GM23338 (cell line): ENCODE measurements at regions not wholly inside any gene's neighbourhood (a gene's known extent, or its start where the extent isn't known, plus 50 kb on each side); places are given as distances from the start of the nearest gene placed in this dataset.

ENCODE experiments used
- ATAC-seq: fragments of 200-7000 bp; cut with Tn5 transposase; 3 replicates; pipeline ENCODE4 v1.9.1; 2020
- DNase-seq: peaks from one replicate; pipeline ENCODE4 v3.0.0-alpha.2; 2015; ENCODE audit warnings: low spot score
- H2AFZ ChIP-seq: fragments of 200-600 bp; sonication (generic); 2 replicates; pipeline ENCODE4 v1.8.0; 2016; ENCODE audit warnings: antibody characterized with exemption, mild to moderate bottlenecking, moderate library complexity
- H3F3A ChIP-seq: fragments of 200-600 bp; sonication (generic); replicated peaks from 2 replicates; pipeline ENCODE4 v1.8.0; 2017; ENCODE audit warnings: antibody characterized with exemption, mixed run types, low read depth
- H3K27ac ChIP-seq: fragments of 200-600 bp; sonication (generic); 2 replicates; pipeline ENCODE4 v1.6.1; 2016; ENCODE audit warnings: low read depth
- H3K27me3 ChIP-seq: fragments of 200-600 bp; sonication (generic); 2 replicates; pipeline ENCODE4 v1.8.0; 2016; ENCODE audit warnings: mild to moderate bottlenecking, mixed run types, moderate library complexity; ENCODE audit not compliant: insufficient read depth
- H3K36me3 ChIP-seq: fragments of 200-600 bp; sonication (generic); 2 replicates; pipeline ENCODE4 v1.8.0; 2016; ENCODE audit warnings: mild to moderate bottlenecking; ENCODE audit not compliant: insufficient read depth
- H3K4me1 ChIP-seq: fragments of 200-600 bp; sonication (generic); 2 replicates; pipeline ENCODE4 v1.8.0; 2016; ENCODE audit warnings: mild to moderate bottlenecking, moderate library complexity; ENCODE audit not compliant: insufficient read depth
- H3K4me2 ChIP-seq: fragments of 200-600 bp; sonication (generic); 2 replicates; pipeline ENCODE4 v1.7.1; 2017; ENCODE audit warnings: mixed run types
- H3K4me3 ChIP-seq: fragments of 200-600 bp; sonication (generic); 2 replicates; pipeline ENCODE4 v1.6.1; 2016; ENCODE audit warnings: mixed run types
- H3K79me2 ChIP-seq: fragments of 200-600 bp; sonication (generic); replicated peaks from 2 replicates; pipeline ENCODE4 v1.8.0; 2017; ENCODE audit warnings: mild to moderate bottlenecking; ENCODE audit not compliant: insufficient read depth
- H3K9me2 ChIP-seq: fragments of 200-600 bp; sonication (generic); 2 replicates; pipeline ENCODE4 v1.8.0; 2017; ENCODE audit not compliant: insufficient read depth
- H4K20me1 ChIP-seq: fragments of 200-600 bp; sonication (generic); replicated peaks from 2 replicates; pipeline ENCODE4 v1.8.0; 2017; ENCODE audit warnings: mild to moderate bottlenecking; ENCODE audit not compliant: insufficient read depth
- H3K27ac Mint-ChIP-seq: 2 replicates; pipeline ENCODE4 v1.8.0; 2020; ENCODE audit warnings: inconsistent platforms, mild to moderate bottlenecking, moderate library complexity, mixed read lengths
- H3K27me3 Mint-ChIP-seq: 3 replicates; pipeline ENCODE4 v1.8.0; 2022; ENCODE audit warnings: low read depth, mild to moderate bottlenecking, moderate library complexity, mixed read lengths, inconsistent platforms; ENCODE audit not compliant: insufficient read depth, poor library complexity
- H3K36me3 Mint-ChIP-seq: 3 replicates; pipeline ENCODE4 v1.8.0; 2021; ENCODE audit warnings: low read depth, mild to moderate bottlenecking, inconsistent platforms, moderate library complexity, mixed read lengths
- H3K4me1 Mint-ChIP-seq: 3 replicates; pipeline ENCODE4 v1.8.0; 2020; ENCODE audit warnings: mild to moderate bottlenecking, inconsistent platforms, mixed read lengths
- H3K4me3 Mint-ChIP-seq: 3 replicates; pipeline ENCODE4 v1.8.0; 2021; ENCODE audit warnings: moderate library complexity, mild to moderate bottlenecking, inconsistent platforms, mixed read lengths
- H3K9me3 Mint-ChIP-seq: 3 replicates; pipeline ENCODE4 v1.8.0; 2020; ENCODE audit warnings: moderate library complexity, mild to moderate bottlenecking, inconsistent platforms, mixed read lengths
- CREB1 ChIP-seq: fragments of 250-450 bp; sonication (Bioruptor Pico); IDR thresholded peaks from 2 replicates; pipeline ENCODE4 v1.5.0; 2020; ENCODE audit warnings: low read depth, mild to moderate bottlenecking, moderate library complexity
- EZH2 ChIP-seq: fragments of 200-600 bp; sonication (generic); IDR thresholded peaks from one replicate; pipeline ENCODE4 v1.8.0; 2017; ENCODE audit warnings: antibody characterized with exemption, mild to moderate bottlenecking, low read depth; ENCODE audit not compliant: unreplicated experiment
- NANOG ChIP-seq: IDR thresholded peaks from 2 replicates; pipeline ENCODE4 v1.6.1; 2016; ENCODE audit warnings: antibody characterized with exemption, borderline replicate concordance
- POLR2AphosphoS5 ChIP-seq: IDR thresholded peaks from 2 replicates; pipeline ENCODE4 v1.6.1; 2016; ENCODE audit warnings: antibody characterized with exemption, low read depth
- REST ChIP-seq: IDR thresholded peaks from one replicate; pipeline ENCODE4 v1.6.1; 2018; ENCODE audit warnings: antibody characterized with exemption; ENCODE audit not compliant: unreplicated experiment
- STAT1 ChIP-seq: IDR thresholded peaks from one replicate; pipeline ENCODE4 v1.6.1; 2016; ENCODE audit warnings: antibody characterized with exemption; ENCODE audit not compliant: unreplicated experiment
- ZNF331 ChIP-seq: fragments of 250-450 bp; sonication (Bioruptor Pico); IDR thresholded peaks from 2 replicates; pipeline ENCODE4 v1.5.0; 2020; ENCODE audit warnings: low read depth, mild to moderate bottlenecking, moderate library complexity
- ZNF462 ChIP-seq: fragments of 250-450 bp; sonication (Bioruptor Pico); IDR thresholded peaks from 2 replicates; pipeline ENCODE4 v1.5.0; 2020; ENCODE audit warnings: mild to moderate bottlenecking, moderate library complexity
- TF ChIP-seq, protein P1 (sequence below): IDR thresholded peaks from 2 replicates; pipeline ENCODE4 v1.6.1; 2016; ENCODE audit warnings: antibody characterized with exemption

DNA sequence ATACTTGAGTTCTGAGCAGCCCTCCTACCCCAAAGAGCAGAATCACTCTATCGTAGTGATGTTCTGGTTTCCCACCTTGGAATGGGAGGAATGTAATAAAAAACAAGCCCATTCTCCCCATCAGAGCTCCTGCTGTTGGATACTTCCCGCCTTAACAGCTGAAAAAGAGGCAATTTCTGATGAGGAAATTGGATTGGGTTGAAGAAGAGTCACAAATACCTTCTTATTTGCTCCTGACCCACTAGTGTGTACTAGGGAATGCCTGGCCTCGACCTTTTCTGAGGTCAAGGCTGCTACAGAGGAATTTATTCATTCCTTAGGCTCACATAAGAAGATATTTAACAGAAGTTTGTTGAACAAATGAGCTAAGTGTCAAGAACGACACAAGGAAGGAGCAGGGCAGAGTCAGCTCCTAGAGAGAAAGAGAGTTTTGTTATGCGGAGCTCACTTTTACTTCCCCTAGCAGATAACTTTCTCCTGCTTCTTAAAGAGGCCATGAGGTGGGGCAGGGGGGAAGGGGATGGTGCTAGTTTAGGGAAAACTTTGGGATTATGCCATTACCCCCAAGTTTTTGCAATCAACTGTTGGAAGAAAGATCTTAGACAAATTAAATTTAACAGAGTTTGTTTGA is 273.8 kb upstream of the CLNK start:
- peak; percentile 67 for DNase-seq
- H3K36me3 Mint-ChIP-seq = no peaks in the 10 kb centered on the region
- no peak for TF ChIP-seq POLR2AphosphoS5
- no peak for TF ChIP-seq CREB1 (CRISPR knock-in tag)
- no peak for TF ChIP-seq NANOG
- no peak for TF ChIP-seq ZNF331 (CRISPR knock-in tag)
- no peak for TF ChIP-seq EZH2
- no peak for TF ChIP-seq REST
- TF ChIP-seq, protein P1, sequence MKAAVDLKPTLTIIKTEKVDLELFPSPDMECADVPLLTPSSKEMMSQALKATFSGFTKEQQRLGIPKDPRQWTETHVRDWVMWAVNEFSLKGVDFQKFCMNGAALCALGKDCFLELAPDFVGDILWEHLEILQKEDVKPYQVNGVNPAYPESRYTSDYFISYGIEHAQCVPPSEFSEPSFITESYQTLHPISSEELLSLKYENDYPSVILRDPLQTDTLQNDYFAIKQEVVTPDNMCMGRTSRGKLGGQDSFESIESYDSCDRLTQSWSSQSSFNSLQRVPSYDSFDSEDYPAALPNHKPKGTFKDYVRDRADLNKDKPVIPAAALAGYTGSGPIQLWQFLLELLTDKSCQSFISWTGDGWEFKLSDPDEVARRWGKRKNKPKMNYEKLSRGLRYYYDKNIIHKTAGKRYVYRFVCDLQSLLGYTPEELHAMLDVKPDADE = no peak
- no peak for TF ChIP-seq STAT1
- TF ChIP-seq ZNF462 = no peak
- H3K4me3 ChIP-seq = no peak overlapping the region
- H3K4me1 ChIP-seq = peaks cover 18% of the 10 kb centered on the region
- no peak overlapping the region for H2AFZ ChIP-seq
- no peaks in the 10 kb centered on the region for H4K20me1 ChIP-seq
- no peaks in the 10 kb centered on the region for H3K79me2 ChIP-seq
- ATAC-seq = peak; percentile 89
- H3K4me1 Mint-ChIP-seq = peaks cover 36% of the 10 kb centered on the region
- no peaks in the 10 kb centered on the region for H3K9me3 Mint-ChIP-seq
- peak overlapping the region; percentile 41 for H3K27ac Mint-ChIP-seq
- peak overlapping the region; percentile 3; the same call in 1 of the 2 replicates for H3K4me2 ChIP-seq
- H3K36me3 ChIP-seq = no peaks in the 10 kb centered on the region
- no peaks in the 10 kb centered on the region for H3K9me2 ChIP-seq
- H3K27me3 ChIP-seq = no peaks in the 10 kb centered on the region
- H3K27me3 Mint-ChIP-seq = peaks cover 2% of the 10 kb centered on the region
- no peaks in the 10 kb centered on the region for H3F3A ChIP-seq
- no peak overlapping the region; the same call in 2 of the 3 replicates for H3K4me3 Mint-ChIP-seq
- H3K27ac ChIP-seq = peak overlapping the region; percentile 1
